Naive thymus-derived CD4-positive, alpha-beta T cell (primary cell): ENCODE measurements at regions not wholly inside any gene's neighbourhood (a gene's known extent, or its start where the extent isn't known, plus 50 kb on each side); places are given as distances from the start of the nearest gene placed in this dataset.

Experiments used
- ATAC-seq: fragments of 150-1000 bp; cut with Tn5 transposase; 2 replicates; pipeline ENCODE4 v1.10.0; 2021; ENCODE audit warnings: mild to moderate bottlenecking, moderate library complexity
- CTCF ChIA-PET: fragments of 350-600 bp; sonication (Branson Sonifier 250); formaldehyde crosslinking; loops from one replicate; lab custom pipeline; 2021; ENCODE audit warnings: antibody characterized with exemption; lab: Charles Lee
- POLR2A ChIA-PET: fragments of 350-600 bp; sonication (Branson Sonifier 250); formaldehyde crosslinking; loops from one replicate; lab custom pipeline; 2021; ENCODE audit warnings: antibody characterized with exemption, inconsistent platforms; lab: Charles Lee
- DNase-seq, 9 donors: peaks; one replicate each; pipeline versions ENCODE4 v3.0.0 to v3.0.0-alpha.2; 2020 to 2022; ENCODE audit warnings: mixed read lengths in 1 of 9
- H3K27ac ChIP-seq: one replicate; pipeline ENCODE4 v1.7.0; 2013; ENCODE audit warnings: mild to moderate bottlenecking, low read depth, low read length, moderate library complexity
- H3K27me3 ChIP-seq, 2 donors: one replicate each; pipeline ENCODE4 v1.7.0; 2013; ENCODE audit warnings: low read length in 2 of 2, mild to moderate bottlenecking in 2 of 2, moderate library complexity in 2 of 2; ENCODE audit not compliant: control insufficient read depth in 2 of 2, insufficient read depth in 2 of 2
- H3K36me3 ChIP-seq, 3 experiments: 1 replicate in 2 of 3; 2 replicates in 1 of 3; pipeline ENCODE4 v1.7.0; 2013; ENCODE audit warnings: low read length in 3 of 3, mild to moderate bottlenecking in 3 of 3, moderate library complexity in 1 of 3; ENCODE audit not compliant: insufficient read depth in 3 of 3, control insufficient read depth in 2 of 3
- H3K4me1 ChIP-seq, 2 donors: one replicate each; pipeline ENCODE4 v1.7.0; 2013; ENCODE audit warnings: low read length in 2 of 2, mild to moderate bottlenecking in 2 of 2, moderate library complexity in 1 of 2; ENCODE audit not compliant: control insufficient read depth in 2 of 2, insufficient read depth in 2 of 2
- H3K4me3 ChIP-seq: 2 replicates; pipeline ENCODE4 v1.7.0; 2013; ENCODE audit warnings: mild to moderate bottlenecking, low read length
- H3K9me3 ChIP-seq, 3 experiments: 1 replicate in 2 of 3; 2 replicates in 1 of 3; pipeline ENCODE4 v1.7.0; 2013; ENCODE audit warnings: low read length in 3 of 3; ENCODE audit not compliant: control insufficient read depth in 2 of 3
- H3K27ac Mint-ChIP-seq, 9 donors: one replicate each; pipeline ENCODE4 v1.8.0; 2020 to 2022; ENCODE audit warnings: mixed read lengths in 9 of 9, mild to moderate bottlenecking in 8 of 9, moderate library complexity in 5 of 9, inconsistent platforms in 2 of 9
- H3K27me3 Mint-ChIP-seq, 5 donors: one replicate each; pipeline ENCODE4 v1.8.0; 2021 to 2022; ENCODE audit warnings: mixed read lengths in 5 of 5, mild to moderate bottlenecking in 1 of 5
- H3K36me3 Mint-ChIP-seq, 5 donors: one replicate each; pipeline ENCODE4 v1.8.0; 2020 to 2022; ENCODE audit warnings: mixed read lengths in 5 of 5, mild to moderate bottlenecking in 3 of 5, inconsistent platforms in 1 of 5
- H3K4me1 Mint-ChIP-seq, 7 donors: one replicate each; pipeline ENCODE4 v1.8.0; 2020 to 2022; ENCODE audit warnings: mixed read lengths in 7 of 7, mild to moderate bottlenecking in 3 of 7, inconsistent platforms in 1 of 7
- H3K4me3 Mint-ChIP-seq, 10 donors: one replicate each; pipeline ENCODE4 v1.8.0; 2020 to 2022; ENCODE audit warnings: mild to moderate bottlenecking in 10 of 10, mixed read lengths in 10 of 10, moderate library complexity in 6 of 10, inconsistent platforms in 2 of 10
- H3K9me3 Mint-ChIP-seq, 11 donors: one replicate each; pipeline ENCODE4 v1.8.0; 2020 to 2022; ENCODE audit warnings: mixed read lengths in 11 of 11, mild to moderate bottlenecking in 4 of 11, inconsistent platforms in 1 of 11, moderate library complexity in 1 of 11
- intact Hi-C, 2 donors: fragments of 100-400 bp; cut with micrococcal nuclease; formaldehyde crosslinking; loops; one replicate each; pipeline ENCODE4 v1.15.1; 2023

- Mint-ChIP-seq H3K36me3 (no peaks in the 10 kb centered on the region), H3K27ac (no peak overlapping the region), H3K27me3 (peaks cover 0 to 6% (median 0%) of the 10 kb centered on the region in 5 donors), H3K4me1 (no peaks in the 10 kb centered on the region), H3K4me3 (no peak overlapping the region), H3K9me3 (peaks cover 0 to 7% (median 3%) of the 10 kb centered on the region in 11 donors)
- no peak overlapping the region for H3K27ac ChIP-seq
- no peaks in the 10 kb centered on the region for H3K4me1 ChIP-seq
- H3K36me3 ChIP-seq, result no peaks in the 10 kb centered on the region
- DNase-seq (no peak), ATAC-seq (no peak)
- POLR2A ChIA-PET, result no interaction called here
- intact Hi-C loops, result no loop called here
- H3K9me3 ChIP-seq, result no peaks in the 10 kb centered on the region
- H3K4me3 ChIP-seq, result no peak overlapping the region
- H3K27me3 ChIP-seq, result no peaks in the 10 kb centered on the region
- CTCF ChIA-PET, result no interaction called here
These were observed 352.7 kb upstream of the CDH4 start for GRCh38 chr20:60899320-60899719.

GRCh38 chr20:60900618-60901017 is 351.4 kb upstream of the CDH4 start:
- Mint-ChIP-seq H3K27ac (no peak overlapping the region), H3K9me3 (peaks cover 0 to 7% (median 3%) of the 10 kb centered on the region in 11 donors), H3K4me3 (no peak overlapping the region), H3K27me3 (peaks cover 0 to 6% (median 0%) of the 10 kb centered on the region in 5 donors), H3K4me1 (no peaks in the 10 kb centered on the region), H3K36me3 (no peaks in the 10 kb centered on the region)
- H3K4me1 ChIP-seq, result no peaks in the 10 kb centered on the region
- no peaks in the 10 kb centered on the region for H3K9me3 ChIP-seq
- ChIA-PET CTCF (no interaction called here), POLR2A (no interaction called here)
- no peaks in the 10 kb centered on the region for H3K36me3 ChIP-seq
- H3K27ac ChIP-seq, result no peak overlapping the region
- intact Hi-C loops, result no loop called here
- no peak for ATAC-seq
- no peak overlapping the region for H3K4me3 ChIP-seq
- no peak for DNase-seq
- H3K27me3 ChIP-seq, result no peaks in the 10 kb centered on the region

- CTCF ChIA-PET, result no interaction called here
- Mint-ChIP-seq H3K9me3 (peaks cover 0 to 7% (median 3%) of the 10 kb centered on the region in 11 donors), H3K4me3 (no peak overlapping the region), H3K4me1 (no peaks in the 10 kb centered on the region), H3K27me3 (peaks cover 0 to 6% (median 0%) of the 10 kb centered on the region in 5 donors), H3K27ac (no peak overlapping the region), H3K36me3 (no peaks in the 10 kb centered on the region)
- Histone ChIP-seq H3K9me3 (no peaks in the 10 kb centered on the region), H3K4me3 (no peak overlapping the region), H3K27me3 (no peaks in the 10 kb centered on the region), H3K4me1 (no peaks in the 10 kb centered on the region), H3K36me3 (no peaks in the 10 kb centered on the region), H3K27ac (no peak overlapping the region)
- intact Hi-C loops, result no loop called here
- POLR2A ChIA-PET, result no interaction called here
- DNase-seq (no peak), ATAC-seq (no peak)
These were observed 350.2 kb upstream of the CDH4 start for GRCh38 chr20:60901831-60902230.

- H3K9me3 ChIP-seq, result no peaks in the 10 kb centered on the region
- H3K4me3 Mint-ChIP-seq, result no peak overlapping the region
- H3K4me3 ChIP-seq, result no peak overlapping the region
- no peaks in the 10 kb centered on the region for H3K4me1 ChIP-seq
- H3K27ac ChIP-seq, result no peak overlapping the region
- no peaks in the 10 kb centered on the region for H3K36me3 Mint-ChIP-seq
- intact Hi-C loops, result no loop called here
- peaks cover 0 to 6% (median 0%) of the 10 kb centered on the region in 5 donors for H3K27me3 Mint-ChIP-seq
- no peaks in the 10 kb centered on the region for H3K36me3 ChIP-seq
- ChIA-PET POLR2A (no interaction called here), CTCF (no interaction called here)
- H3K9me3 Mint-ChIP-seq, result peaks cover 0 to 7% (median 3%) of the 10 kb centered on the region in 11 donors
- ATAC-seq (no peak), DNase-seq (no peak)
- no peak overlapping the region for H3K27ac Mint-ChIP-seq
- H3K27me3 ChIP-seq, result no peaks in the 10 kb centered on the region
- H3K4me1 Mint-ChIP-seq, result no peaks in the 10 kb centered on the region
These were observed 348.6 kb upstream of the CDH4 start for GRCh38 chr20:60903325-60903971.

GRCh38 chr20:60904730-60905129 is 347.3 kb upstream of the CDH4 start:
- no peak overlapping the region for H3K27ac Mint-ChIP-seq
- Histone ChIP-seq H3K4me1 (no peaks in the 10 kb centered on the region), H3K36me3 (no peaks in the 10 kb centered on the region), H3K4me3 (no peak overlapping the region), H3K27me3 (no peaks in the 10 kb centered on the region), H3K27ac (no peak overlapping the region), H3K9me3 (no peaks in the 10 kb centered on the region)
- no peak for ATAC-seq
- no peak for DNase-seq
- H3K9me3 Mint-ChIP-seq, result peaks cover 0 to 7% (median 3%) of the 10 kb centered on the region in 11 donors
- H3K36me3 Mint-ChIP-seq, result no peaks in the 10 kb centered on the region
- H3K4me3 Mint-ChIP-seq, result no peak overlapping the region
- peaks cover 0 to 6% (median 0%) of the 10 kb centered on the region in 5 donors for H3K27me3 Mint-ChIP-seq
- POLR2A ChIA-PET, result no interaction called here
- CTCF ChIA-PET, result no interaction called here
- no peaks in the 10 kb centered on the region for H3K4me1 Mint-ChIP-seq
- intact Hi-C loops, result no loop called here

GRCh38 chr20:60905919-60906318 is 346.1 kb upstream of the CDH4 start:
- no peaks in the 10 kb centered on the region for H3K4me1 Mint-ChIP-seq
- H3K4me3 Mint-ChIP-seq, result no peak overlapping the region
- intact Hi-C loops, result no loop called here
- no peak for ATAC-seq
- Histone ChIP-seq H3K4me3 (no peak overlapping the region), H3K9me3 (no peaks in the 10 kb centered on the region), H3K27me3 (no peaks in the 10 kb centered on the region), H3K36me3 (no peaks in the 10 kb centered on the region), H3K27ac (no peak overlapping the region), H3K4me1 (no peaks in the 10 kb centered on the region)
- no peak overlapping the region for H3K27ac Mint-ChIP-seq
- CTCF ChIA-PET, result no interaction called here
- H3K9me3 Mint-ChIP-seq, result peaks cover 0 to 7% (median 3%) of the 10 kb centered on the region in 11 donors
- peaks cover 0 to 6% (median 0%) of the 10 kb centered on the region in 5 donors for H3K27me3 Mint-ChIP-seq
- H3K36me3 Mint-ChIP-seq, result no peaks in the 10 kb centered on the region
- POLR2A ChIA-PET, result no interaction called here
- no peak for DNase-seq

- H3K4me3 ChIP-seq, result no peak overlapping the region
- ChIA-PET CTCF (no interaction called here), POLR2A (no interaction called here)
- no peaks in the 10 kb centered on the region for H3K27me3 ChIP-seq
- Mint-ChIP-seq H3K4me1 (no peaks in the 10 kb centered on the region), H3K27me3 (peaks cover 0 to 6% (median 0%) of the 10 kb centered on the region in 5 donors), H3K27ac (no peak overlapping the region), H3K36me3 (no peaks in the 10 kb centered on the region), H3K4me3 (no peak overlapping the region), H3K9me3 (peaks cover 0 to 7% (median 3%) of the 10 kb centered on the region in 11 donors)
- H3K36me3 ChIP-seq, result no peaks in the 10 kb centered on the region
- no peaks in the 10 kb centered on the region for H3K4me1 ChIP-seq
- DNase-seq (no peak), ATAC-seq (no peak)
- H3K27ac ChIP-seq, result no peak overlapping the region
- H3K9me3 ChIP-seq, result no peaks in the 10 kb centered on the region
- intact Hi-C loops, result no loop called here
These were observed 345.5 kb upstream of the CDH4 start for GRCh38 chr20:60906555-60906954.
